ENCODE measurements at regions not wholly inside any gene's neighbourhood (a gene's known extent, or its start where the extent isn't known, plus 50 kb on each side); places are given as distances from the start of the nearest gene placed in this dataset.
A peak's percentile ranks its signal among the peaks of the same experiment; 100 is the strongest.
"Not testable (repeated sequence)": the region's sequence is repeated elsewhere in the genome, so short reads cannot be mapped to it uniquely, and the experiment has no call there.

DNA sequence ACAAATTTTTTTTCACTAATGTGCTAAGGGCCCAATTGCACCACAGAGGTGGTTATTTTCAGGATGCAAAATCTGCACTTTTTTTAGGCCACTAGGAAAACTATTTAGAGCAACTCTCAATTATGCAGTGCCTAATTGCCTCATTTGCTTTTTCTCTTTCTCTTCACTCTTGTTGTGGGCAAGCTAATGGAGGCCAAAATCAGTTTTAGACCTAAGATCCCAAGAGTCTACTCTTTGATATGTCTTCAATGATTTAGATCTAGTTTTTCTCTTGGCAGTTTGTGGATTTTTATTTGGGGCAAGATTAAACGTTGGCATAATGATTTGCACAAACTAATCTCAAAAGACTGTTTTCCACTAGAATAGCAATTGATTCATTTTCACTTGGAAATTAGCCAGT lies 1996.9 kb downstream of the LRRC4C start:
- DNase-seq: no peak

DNA sequence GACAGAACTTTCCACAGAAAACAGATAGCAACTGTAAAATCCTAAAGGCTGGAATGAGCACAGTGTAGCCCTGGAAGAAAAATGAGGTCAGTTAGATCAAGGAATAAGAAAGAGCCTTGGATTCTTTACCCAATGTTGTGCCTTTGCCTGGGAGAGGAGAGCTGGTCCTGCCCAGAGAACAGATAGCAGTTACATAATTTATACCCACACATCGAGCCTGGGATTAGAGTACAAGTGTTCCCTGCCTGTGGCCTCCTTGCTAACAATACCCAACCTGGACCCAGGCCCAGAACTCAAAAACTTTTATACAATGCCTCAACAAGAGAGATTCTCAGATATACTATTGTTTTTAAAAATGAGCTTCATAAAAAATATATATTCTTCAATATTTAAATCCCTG lies 1998.4 kb downstream of the LRRC4C start:
- DNase-seq: no peak

DNA sequence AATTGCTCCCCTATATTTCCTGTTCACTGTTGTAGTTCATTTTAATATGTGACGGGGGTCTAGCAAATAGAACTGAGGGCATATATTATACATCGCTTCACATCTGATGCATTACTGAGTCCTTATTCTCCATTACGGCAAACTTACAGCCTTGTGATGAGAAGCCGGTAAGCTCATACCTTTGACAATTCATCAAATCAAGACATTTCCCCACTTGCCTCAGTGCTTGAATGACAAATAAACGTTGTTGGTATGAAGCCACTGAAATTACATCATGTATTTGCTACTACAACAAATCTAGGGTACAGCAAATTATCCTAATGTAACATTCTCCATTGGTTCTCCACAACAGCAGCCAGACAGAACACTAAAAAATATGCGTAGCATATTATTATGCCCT lies 1999.8 kb downstream of the LRRC4C start:
- no peak for DNase-seq

DNA sequence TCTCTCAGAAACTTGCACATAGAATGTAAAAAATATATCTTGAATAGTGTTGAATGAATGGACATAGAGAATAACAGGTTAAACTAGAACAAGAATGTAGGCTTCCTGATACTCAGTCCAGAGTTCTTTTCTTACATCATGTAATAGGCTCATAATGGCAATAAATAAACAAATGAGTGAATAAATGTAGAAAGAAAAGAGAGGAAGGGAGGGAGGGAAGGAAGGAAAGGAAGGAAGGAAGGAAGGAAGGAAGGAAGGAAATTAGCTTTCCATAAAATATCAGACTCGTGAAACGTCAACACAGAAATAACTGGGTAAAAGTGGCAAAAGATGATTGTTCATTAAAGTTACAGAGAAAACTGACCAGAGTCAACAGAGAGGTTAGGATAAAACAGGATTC lies 2001.0 kb downstream of the LRRC4C start:
- no peak for DNase-seq

DNA sequence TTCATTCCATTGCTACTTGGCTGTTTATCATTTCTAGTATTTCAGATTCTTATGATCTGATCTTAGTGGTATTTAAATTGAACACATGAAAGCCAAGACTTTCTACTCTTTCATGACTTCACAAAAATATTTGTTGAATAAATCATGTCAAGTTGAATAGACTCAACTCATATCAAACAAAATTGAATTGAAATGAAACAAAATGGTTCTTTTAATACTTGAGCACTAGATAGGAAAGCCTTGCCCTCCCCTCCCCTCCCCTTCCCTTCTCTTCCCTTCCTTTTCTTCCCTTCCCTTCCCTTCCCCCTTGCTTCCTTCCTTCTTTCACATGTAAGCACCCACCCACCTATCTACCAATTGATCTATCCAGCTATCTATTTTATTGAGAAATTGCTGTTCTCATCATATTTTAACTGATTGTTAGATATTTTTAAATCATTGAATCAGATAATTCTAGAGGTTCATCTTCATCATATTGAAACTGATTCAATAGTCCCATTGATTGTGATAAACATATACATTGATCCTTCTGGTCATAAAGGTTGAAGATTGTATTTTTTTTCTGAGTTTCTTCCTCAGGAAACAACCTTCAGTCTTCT lies 2015.9 kb downstream of the LRRC4C start:
- DNase-seq: no peak

DNA sequence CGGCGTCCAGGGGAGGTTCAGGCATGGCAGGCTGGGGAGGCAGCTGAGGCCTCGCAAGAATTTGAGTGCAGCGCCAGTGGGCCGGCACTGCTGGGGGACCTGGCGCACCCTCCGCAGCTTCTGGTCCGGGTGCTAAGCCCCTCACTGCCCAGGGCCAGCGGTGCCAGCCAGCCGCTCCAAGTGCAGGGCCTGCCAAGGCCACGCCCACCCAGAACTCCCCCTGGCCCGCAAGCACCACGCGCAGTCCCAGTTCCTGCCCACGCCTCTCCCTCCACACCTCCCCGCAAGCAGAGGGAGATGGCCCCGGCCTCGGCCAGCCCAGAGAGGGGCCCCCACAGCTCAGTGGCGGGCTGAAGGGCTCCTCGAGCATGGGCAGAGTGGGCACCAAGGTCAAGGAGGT lies 2017.3 kb downstream of the LRRC4C start:
- no peak for DNase-seq

DNA sequence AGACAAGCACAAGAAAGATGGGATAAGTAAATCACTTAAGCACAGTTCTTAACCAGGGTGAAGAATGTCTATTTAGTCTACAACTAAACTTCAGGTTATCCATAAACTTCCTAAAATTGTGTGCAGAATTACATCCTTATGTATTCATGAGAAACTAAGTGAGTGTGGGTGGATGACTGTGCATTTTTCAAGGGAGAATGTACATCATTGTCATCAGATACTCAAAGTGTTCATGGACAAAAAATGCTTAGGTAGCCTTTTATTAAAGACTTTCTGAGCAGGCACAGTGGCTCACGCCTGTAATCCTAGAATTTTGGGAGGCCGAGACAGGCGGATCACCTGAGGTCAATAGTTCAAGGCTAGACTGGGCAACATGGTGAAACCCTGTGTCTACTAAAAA lies 2023.8 kb downstream of the LRRC4C start:
- no peak for DNase-seq

DNA sequence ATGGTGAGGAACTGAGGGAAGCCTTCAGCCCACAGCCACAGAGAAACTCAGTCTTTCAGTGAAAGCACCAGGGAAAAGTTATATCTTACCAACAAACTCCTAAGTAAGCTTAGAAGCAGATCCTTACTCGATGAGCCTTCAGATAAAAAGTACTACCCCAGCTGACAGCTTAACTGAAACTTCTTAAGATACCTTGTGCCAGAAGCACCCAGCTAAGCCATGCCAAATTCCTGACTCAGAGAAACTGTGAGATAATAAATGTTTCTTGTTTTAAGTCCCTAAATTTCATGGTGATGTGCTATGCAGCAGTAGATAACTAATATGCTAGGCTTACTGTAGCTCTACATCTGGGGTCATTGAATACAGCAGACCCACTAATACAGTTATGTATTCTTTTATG lies 2025.0 kb downstream of the LRRC4C start:
- DNase-seq: no peak

DNA sequence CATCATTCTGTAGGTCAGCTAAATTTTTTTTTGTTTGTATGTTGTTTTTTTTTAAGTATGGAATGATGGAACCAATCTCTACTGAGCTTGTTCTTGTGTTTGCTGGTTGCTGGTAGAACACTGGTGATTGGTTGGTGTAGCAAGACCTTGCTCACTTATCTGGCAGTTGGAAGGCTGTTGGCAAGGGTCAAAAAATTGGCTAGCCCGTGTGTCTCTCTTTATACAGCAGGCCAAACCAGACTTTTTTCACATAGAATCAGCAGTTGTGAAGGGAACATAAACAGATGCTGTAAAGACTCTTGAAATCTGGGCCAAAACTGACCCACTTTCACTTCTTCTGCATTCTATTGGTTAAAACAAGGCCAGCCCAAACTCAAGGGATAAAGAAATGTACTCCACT lies 2026.5 kb downstream of the LRRC4C start:
- DNase-seq: no peak

DNA sequence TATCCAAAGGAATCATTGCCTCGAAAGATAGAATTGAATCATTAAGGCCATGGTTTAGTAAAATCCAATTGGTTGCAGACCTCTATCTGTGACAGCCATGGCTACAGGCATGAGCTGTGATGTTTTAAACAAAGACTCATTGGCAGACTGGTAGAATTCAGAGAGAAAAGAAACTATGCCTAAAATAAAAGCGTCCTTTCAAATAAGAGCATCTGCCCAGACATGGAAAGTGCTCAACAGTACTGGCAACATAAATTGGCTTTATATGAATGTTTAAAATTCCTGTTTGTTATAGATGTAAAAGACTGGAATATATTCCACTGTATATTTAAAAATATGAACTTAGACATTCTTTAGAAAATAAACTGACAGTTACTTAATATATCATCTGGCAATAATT lies 2034.2 kb downstream of the LRRC4C start:
- DNase-seq: no peak

DNA sequence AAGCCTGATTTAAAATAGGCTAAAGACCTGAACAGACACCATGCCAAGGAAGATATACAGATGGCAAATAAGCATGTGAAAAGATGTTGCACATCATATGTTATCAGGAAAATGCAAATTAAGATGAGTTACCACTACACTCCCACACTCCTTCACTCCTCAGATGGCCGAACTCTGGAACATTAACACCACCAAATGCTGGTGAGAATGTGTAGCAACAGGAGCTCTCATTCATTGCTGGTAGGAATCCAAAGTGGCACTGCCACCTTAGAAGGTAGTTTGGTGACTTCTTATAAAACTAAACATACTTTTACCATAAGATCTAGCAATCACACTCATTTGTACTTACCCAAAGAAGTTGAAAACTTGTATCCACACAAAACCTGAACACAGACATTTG lies 2047.3 kb downstream of the LRRC4C start:
- DNase-seq: no peak

DNA sequence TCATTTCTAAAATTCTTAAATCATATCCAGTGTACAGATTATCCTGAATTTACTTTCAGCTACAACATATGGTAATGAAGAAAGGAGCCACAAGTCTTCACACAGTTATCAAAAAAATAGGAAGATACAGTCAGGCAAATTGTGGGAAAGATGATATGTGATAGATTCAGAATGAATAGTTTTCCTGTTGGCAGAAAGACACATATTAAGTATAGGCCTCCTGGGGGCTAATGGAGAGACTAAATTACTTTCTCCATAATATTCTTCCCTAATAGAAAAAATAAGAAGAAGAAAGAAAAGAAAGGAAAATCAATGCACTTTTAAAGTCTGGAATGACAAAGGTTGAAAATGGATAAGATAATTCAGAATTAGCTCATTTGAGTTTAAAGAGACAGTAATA lies 2073.5 kb downstream of the LRRC4C start:
- DNase-seq: no peak

DNA sequence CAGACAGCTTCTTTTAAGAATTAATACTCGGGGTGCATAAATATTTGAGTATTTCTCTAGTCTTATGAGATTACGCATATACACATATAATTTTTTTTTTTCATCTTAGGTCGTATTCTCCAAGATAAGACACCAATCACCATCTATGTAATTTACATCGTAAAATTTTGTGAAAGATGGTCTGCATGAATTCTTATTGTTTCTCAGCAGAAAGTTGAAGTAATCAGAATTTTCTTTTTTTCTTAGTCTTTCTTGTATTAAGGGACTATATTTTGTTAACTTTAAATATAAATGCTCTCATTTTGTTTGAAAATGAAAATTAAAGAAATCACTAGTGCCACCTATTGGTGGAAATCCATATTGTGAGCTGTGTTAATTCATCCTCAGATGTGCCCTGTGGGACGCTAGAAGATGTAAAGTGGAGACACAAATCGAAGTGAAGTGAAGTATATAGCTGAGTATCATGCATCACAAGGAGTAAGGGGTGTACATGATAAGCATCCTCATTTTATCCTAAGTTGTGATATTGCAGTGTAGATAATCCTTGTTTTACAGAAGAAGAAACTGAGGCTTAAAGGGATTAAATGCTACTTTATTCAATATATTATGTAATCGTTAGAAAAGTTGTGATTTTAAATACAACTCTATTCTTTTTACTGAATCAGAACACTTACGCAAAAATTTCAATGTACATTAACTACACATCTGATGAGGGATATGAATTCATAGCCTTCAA lies 2084.3 kb downstream of the LRRC4C start:
- DNase-seq: peak; percentile 48 to 65 (median 49)

DNA sequence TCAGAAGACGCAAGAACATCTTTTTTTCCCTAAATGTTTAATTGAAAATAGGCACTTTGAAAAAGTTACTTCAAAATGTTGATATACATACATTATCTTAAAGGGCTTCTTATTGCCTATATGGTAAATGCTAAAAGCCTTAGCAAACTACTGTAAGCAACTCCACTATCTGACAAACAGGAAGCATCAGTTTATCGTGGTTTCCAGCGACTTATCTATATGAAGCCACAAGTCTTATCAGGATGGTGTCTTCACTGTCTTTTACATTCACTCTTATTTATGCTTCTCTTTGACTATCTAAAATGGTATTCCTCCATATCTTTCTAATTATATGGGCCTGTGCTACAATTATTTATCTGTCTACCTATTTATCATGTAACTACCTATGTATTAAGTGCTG lies 2091.9 kb downstream of the LRRC4C start:
- DNase-seq: no peak

DNA sequence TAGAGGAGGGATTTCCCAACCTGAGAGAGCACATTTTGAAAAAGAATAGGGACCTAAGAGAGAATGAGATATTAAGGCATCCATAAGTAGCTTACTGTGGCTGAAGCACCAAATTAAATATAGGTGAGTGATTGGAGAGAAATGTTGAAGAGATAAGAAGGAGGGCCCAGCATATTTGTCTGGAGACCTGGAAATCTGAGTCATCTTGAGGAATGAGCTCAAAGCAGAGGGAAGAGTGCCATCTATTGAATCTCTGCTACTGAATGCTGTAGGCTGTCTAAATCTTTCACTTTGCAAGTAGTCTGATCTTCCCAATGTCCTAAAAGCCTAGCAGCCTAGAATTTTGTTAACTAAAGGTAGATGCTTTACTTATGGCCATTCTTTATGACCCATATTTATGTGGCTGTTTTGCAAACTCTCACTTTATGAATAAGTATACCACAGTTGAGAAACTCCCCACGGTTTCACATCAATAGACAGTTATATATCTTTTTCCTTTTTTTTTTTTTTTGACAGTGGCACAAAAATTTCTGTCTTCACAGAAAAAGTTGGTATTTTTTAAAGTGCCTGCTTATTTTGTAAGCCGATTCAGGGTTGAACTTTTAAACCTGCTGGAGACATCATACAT lies 2093.5 kb downstream of the LRRC4C start:
- no peak for DNase-seq

DNA sequence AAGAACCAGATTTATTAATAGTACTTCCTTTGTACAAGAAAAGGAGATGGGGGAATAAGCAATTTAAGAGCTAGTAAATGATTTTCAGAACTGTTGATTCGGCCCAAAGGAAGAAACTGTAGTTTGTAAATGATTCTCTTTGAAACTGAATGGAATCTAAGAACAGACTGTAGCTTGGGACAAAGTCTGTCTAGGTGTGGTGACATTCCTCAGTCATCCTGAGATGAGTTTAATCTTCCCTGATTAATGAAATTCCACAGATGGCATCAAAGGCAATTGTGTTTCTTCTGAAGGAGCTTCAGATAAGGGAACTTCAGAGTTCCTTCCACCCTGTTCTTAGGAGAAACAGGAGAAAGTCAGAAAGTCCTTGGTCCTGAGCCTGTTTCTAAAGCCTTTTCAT lies 2095.9 kb downstream of the LRRC4C start:
- no peak for DNase-seq

DNA sequence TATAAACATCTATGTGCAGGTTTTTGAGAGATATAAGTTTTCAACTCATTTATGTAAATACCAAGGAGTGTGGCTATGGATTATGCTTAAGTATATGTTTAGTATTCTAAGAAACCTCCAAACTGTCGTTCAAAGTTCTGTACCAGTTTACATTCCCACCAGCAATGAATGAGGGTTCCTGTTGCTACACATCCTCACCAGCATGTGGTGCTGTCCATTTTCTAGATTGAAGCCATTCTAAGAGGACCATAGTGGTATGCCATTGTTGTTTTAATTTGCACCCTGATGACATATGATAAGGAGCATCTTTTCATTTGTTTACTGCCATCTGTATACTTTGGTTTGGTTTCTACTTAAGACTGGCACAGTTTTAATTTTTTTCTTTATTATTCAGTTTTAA lies 2097.9 kb downstream of the LRRC4C start:
- no peak for DNase-seq

DNA sequence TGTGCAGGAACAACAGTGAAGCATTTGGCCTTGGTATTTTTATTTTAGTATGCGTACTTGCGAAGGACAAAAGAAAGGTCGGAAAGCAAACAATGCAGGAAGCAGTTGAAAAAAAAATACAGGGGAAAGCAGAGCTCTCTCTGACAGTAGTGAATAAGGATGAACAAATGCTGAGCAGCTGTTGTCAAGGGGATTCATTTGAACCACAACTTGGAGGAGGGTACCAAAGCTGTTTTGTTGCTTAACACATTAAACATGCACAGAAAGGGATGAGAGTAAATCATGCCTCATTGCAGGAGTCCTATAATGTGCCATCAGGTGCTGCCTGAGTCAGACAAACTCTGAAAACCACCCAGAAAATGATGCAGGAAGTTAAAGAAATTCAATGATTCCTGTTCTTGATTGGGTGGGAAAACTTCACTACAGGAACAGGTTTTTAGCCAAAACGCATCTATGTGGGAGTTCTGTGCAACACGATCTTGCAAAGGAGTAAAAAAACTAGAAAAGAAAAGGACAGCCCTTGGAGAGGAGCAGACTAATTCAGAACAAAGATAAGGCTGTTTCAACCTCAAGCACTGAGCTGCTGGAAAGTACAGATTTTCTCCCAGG lies 2113.5 kb downstream of the LRRC4C start:
- no peak for DNase-seq

DNA sequence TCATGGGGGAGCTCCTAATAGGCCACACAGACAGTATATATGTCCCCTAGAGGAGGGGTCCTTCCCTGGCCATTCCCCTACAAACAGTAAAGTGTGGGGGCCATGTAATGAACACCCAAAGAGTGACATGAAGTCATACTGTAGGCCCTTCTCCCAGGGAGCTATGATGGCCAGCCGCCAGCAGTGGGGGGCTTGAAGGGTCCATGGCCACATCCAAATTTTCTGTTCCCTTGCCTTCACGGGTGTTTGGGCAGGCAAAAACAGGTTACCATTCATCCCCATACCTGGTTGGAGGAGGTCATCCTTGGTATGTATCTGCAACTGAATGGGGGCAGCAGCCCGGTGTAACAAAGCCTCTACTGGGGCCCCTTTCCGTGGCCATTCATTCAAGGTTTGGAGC lies 2118.0 kb downstream of the LRRC4C start:
- DNase-seq: no peak

DNA sequence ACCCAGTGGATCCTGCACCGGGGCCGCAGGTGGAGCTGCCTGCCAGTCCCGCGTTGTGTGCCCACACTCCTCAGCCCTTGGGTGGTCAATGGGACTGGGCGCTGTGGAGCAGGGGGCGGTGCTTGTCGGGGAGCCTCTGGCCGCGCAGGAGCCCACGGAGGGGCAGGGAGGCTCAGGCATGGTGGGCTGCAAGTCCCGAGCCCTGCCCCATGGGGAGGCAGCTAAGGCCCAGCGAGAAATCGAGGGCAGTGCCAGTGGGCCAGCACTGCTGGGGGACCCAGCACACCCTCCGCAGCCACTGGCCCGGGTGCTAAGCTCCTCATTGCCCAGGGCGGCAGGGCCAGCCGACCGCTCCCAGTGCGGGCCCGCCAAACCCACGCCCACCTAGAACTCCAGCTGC lies 2126.4 kb downstream of the LRRC4C start:
- DNase-seq: not testable (repeated sequence)

DNA sequence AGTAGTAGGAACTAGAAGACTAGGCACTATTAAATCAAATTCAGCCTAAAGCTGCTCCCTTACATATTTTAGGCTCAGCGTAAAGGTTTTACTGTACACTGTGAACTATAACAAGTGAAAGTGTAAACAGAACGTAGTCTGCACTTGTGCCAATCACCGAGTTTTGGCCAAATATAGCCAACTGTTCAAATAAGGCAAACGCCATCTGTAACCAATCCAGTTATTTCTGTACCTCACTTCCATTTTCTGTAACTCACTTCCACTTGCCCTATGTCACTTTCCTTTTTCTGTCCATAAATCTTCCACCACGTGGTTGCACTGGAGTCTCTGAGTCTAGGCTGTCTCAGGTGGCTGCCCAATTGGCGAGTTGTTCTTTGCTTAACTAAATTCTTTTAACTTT lies 2132.2 kb downstream of the LRRC4C start:
- no peak for DNase-seq

DNA sequence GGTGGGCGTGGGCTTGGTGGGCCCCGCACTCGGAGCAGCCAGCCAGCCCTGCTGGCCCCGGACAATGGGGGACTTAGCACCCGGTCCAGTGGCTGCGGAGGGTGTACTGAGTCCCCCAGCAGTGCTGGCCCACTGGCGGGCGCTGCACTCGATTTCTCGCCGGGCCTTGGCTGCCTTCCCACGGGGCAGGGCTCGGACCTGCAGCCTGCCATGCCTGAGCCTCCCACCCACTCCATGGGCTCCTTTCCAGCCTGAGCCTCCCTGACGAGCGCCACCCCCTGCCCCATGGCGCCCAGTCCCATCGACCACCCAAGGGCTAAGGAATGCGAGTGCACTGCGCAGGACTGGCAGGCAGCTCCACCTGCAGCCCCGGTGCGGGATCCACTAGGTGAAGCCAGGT lies 2147.6 kb downstream of the LRRC4C start:
- DNase-seq: not testable (repeated sequence)

DNA sequence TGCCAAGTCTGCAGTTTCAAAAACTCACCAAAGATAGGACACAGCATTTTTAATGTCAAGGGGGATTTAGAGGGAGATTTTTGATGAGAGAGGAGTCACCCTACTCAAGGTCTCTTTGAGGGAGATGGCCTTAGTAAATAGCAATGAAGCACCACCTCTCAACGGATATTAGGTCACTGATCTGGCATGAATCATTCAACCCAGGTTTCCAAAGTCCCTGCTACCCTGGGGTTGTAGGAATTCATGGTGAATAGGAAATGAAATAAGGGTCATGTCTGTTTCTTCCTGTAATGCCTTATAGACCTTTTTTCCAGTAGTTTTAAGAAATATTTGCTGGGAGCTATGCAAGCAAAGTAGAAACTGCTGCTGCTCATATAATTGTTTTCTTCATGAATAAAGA lies 2154.9 kb downstream of the LRRC4C start:
- DNase-seq: no peak

DNA sequence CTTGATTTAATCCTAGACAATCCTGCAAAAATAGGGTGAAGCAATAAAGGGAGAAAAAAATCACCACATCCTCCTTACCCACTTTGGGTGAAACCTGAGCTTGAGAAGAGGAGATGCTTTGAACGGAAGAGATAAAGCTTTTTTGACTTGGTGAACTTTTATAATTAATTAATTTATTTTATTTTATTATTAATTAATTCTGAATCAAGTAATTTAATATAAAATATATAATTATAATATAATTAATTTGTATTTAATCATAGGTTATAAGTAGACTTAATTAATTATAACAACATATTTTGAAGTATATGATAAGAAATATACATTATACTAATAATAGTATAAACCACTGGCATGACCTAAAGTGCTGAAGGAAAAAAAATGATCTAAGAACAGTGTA lies 2164.8 kb downstream of the LRRC4C start:
- no peak for DNase-seq
